GM12878 (cell line): ENCODE measurements at regions not wholly inside any gene's neighbourhood (a gene's known extent, or its start where the extent isn't known, plus 50 kb on each side); places are given as distances from the start of the nearest gene placed in this dataset.

ENCODE experiments used
- CHD1 ChIP-seq: IDR thresholded peaks from 2 replicates; pipeline ENCODE4 v1.6.1; 2012; ENCODE audit warnings: low read depth, low read length, improper control_type of control experiment
- HDAC2 ChIP-seq: fragments of 200-600 bp; sonication (generic); IDR thresholded peaks from 2 replicates; pipeline ENCODE4 v1.6.1; 2017
- PAX5 ChIP-seq: IDR thresholded peaks from 2 replicates; pipeline ENCODE4 v1.6.1; 2011; ENCODE audit warnings: low read depth, low read length, borderline replicate concordance
- PAX8 ChIP-seq: fragments of 450-650 bp; IDR thresholded peaks from 2 replicates; pipeline ENCODE4 v1.6.1; 2017; ENCODE audit warnings: mild to moderate bottlenecking, moderate library complexity
- SPI1 ChIP-seq: IDR thresholded peaks from 2 replicates; pipeline ENCODE4 v1.6.1; 2011; ENCODE audit warnings: low read depth, mild to moderate bottlenecking, low read length, moderate library complexity, borderline replicate concordance; ENCODE audit not compliant: insufficient read depth
- USF2 ChIP-seq: IDR thresholded peaks from 2 replicates; pipeline ENCODE4 v1.6.1; 2011; ENCODE audit warnings: low read depth, low read length, improper control_type of control experiment, borderline replicate concordance
- ZNF217 ChIP-seq: fragments of 450-650 bp; IDR thresholded peaks from 2 replicates; pipeline ENCODE4 v1.6.1; 2017; ENCODE audit warnings: antibody characterized with exemption, mild to moderate bottlenecking
- TF ChIP-seq, protein P1 (sequence below), 3 experiments: IDR thresholded peaks in 2 of 3; conservative IDR thresholded peaks in 1 of 3; 2 replicates each; pipeline ENCODE4 v1.5.1; 2011; ENCODE audit warnings: low read depth in 3 of 3, low read length in 3 of 3, mild to moderate bottlenecking in 3 of 3, control low read depth in 2 of 3, moderate library complexity in 2 of 3, inconsistent platforms in 1 of 3, mixed read lengths in 1 of 3; ENCODE audit not compliant: control insufficient read depth in 2 of 3, insufficient read depth in 1 of 3; ENCODE audit errors: extremely low read depth in 1 of 3
- TF ChIP-seq, protein P2 (sequence below): fragments of 450-650 bp; IDR thresholded peaks from 2 replicates; pipeline ENCODE4 v1.6.1; 2017; ENCODE audit warnings: mild to moderate bottlenecking

DNA sequence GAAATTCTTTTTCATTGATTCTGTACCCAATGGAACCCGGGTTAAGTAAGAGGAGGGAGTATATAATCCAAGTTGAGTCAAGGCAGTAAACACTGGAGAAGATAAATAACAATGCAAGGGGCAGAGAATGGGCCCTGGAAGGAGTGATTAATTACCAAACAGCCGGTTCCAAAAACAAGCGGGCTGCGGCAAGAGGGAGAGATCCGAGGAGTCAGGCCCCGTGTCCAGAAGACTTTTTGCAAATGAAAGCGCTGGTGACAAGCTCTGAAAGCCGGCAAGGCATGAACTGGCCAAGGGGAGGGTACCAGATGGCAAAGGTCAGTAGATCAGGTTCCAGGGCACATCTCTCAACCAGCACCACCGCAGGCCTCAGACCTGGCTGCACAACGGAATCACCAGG lies 294.9 kb downstream of the BCOR start:
- TF ChIP-seq ZNF217: no peak
- no peak for TF ChIP-seq HDAC2
- TF ChIP-seq PAX8: no peak
- TF ChIP-seq, protein P1, sequence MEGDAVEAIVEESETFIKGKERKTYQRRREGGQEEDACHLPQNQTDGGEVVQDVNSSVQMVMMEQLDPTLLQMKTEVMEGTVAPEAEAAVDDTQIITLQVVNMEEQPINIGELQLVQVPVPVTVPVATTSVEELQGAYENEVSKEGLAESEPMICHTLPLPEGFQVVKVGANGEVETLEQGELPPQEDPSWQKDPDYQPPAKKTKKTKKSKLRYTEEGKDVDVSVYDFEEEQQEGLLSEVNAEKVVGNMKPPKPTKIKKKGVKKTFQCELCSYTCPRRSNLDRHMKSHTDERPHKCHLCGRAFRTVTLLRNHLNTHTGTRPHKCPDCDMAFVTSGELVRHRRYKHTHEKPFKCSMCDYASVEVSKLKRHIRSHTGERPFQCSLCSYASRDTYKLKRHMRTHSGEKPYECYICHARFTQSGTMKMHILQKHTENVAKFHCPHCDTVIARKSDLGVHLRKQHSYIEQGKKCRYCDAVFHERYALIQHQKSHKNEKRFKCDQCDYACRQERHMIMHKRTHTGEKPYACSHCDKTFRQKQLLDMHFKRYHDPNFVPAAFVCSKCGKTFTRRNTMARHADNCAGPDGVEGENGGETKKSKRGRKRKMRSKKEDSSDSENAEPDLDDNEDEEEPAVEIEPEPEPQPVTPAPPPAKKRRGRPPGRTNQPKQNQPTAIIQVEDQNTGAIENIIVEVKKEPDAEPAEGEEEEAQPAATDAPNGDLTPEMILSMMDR (IDR thresholded peaks at IDR 0.05 in 2 of 3, conservative IDR thresholded peaks at IDR 0.05 in 1 of 3; ENCODE audit: control insufficient read depth in 2 of 3, extremely low read depth in 1 of 3, insufficient read depth in 1 of 3, low read depth in 3 of 3, low read length in 3 of 3): no peak
- no peak for TF ChIP-seq CHD1
- no peak for TF ChIP-seq SPI1
- TF ChIP-seq PAX5: no peak
- TF ChIP-seq, protein P2, sequence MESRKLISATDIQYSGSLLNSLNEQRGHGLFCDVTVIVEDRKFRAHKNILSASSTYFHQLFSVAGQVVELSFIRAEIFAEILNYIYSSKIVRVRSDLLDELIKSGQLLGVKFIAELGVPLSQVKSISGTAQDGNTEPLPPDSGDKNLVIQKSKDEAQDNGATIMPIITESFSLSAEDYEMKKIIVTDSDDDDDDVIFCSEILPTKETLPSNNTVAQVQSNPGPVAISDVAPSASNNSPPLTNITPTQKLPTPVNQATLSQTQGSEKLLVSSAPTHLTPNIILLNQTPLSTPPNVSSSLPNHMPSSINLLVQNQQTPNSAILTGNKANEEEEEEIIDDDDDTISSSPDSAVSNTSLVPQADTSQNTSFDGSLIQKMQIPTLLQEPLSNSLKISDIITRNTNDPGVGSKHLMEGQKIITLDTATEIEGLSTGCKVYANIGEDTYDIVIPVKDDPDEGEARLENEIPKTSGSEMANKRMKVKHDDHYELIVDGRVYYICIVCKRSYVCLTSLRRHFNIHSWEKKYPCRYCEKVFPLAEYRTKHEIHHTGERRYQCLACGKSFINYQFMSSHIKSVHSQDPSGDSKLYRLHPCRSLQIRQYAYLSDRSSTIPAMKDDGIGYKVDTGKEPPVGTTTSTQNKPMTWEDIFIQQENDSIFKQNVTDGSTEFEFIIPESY: no peak
- no peak for TF ChIP-seq USF2
